ENCODE measurements at regions not wholly inside any gene's neighbourhood (a gene's known extent, or its start where the extent isn't known, plus 50 kb on each side); places are given as distances from the start of the nearest gene placed in this dataset.

GRCh38 chr2:57711991-57712390 lies 334.6 kb upstream of the VRK2 start:
- TF ChIP-seq, protein P1, sequence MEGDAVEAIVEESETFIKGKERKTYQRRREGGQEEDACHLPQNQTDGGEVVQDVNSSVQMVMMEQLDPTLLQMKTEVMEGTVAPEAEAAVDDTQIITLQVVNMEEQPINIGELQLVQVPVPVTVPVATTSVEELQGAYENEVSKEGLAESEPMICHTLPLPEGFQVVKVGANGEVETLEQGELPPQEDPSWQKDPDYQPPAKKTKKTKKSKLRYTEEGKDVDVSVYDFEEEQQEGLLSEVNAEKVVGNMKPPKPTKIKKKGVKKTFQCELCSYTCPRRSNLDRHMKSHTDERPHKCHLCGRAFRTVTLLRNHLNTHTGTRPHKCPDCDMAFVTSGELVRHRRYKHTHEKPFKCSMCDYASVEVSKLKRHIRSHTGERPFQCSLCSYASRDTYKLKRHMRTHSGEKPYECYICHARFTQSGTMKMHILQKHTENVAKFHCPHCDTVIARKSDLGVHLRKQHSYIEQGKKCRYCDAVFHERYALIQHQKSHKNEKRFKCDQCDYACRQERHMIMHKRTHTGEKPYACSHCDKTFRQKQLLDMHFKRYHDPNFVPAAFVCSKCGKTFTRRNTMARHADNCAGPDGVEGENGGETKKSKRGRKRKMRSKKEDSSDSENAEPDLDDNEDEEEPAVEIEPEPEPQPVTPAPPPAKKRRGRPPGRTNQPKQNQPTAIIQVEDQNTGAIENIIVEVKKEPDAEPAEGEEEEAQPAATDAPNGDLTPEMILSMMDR (IDR thresholded peaks at IDR 0.05), result no peak
- TF ChIP-seq POLR2A (IDR thresholded peaks at IDR 0.05), result no peak
